ENCODE measurements at regions not wholly inside any gene's neighbourhood (a gene's known extent, or its start where the extent isn't known, plus 50 kb on each side); places are given as distances from the start of the nearest gene placed in this dataset.
"Not testable (repeated sequence)": the region's sequence is repeated elsewhere in the genome, so short reads cannot be mapped to it uniquely, and the experiment has no call there.

DNA sequence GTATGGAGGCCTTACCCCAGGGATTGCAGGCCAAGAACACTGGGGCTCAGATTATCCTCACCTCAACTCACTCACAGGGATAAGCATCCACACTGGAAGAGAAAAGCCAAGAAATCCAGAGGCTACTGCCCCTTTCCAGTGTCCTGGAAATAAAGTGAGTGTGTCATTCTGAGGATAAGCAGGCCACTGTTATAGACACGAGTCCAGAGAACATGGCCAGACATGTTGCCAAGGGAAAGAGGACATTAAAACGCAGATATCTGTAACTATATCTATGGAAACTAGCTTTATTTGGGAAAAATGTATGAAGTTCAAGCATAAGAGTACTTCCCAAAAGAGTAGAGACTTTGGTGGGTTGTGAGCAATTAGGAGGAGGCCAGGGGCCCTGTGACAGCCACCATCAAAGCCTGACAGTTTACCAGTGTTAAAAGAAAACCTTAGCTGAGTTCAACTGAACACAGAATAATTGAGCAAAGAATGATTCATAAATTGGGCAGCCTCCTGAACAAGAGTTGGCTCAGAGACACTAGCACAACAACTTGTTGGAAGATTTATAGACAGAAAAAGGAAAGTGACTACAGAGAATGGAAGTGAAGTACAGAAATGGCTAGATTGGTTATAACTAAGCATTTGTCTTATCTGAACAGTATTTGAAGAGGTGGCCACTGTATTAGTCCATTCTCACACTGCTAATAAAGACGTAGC, 1222.2 kb downstream of the STIM2 start:
- DNase-seq (ENCODE audit: low spot score): no peak

DNA sequence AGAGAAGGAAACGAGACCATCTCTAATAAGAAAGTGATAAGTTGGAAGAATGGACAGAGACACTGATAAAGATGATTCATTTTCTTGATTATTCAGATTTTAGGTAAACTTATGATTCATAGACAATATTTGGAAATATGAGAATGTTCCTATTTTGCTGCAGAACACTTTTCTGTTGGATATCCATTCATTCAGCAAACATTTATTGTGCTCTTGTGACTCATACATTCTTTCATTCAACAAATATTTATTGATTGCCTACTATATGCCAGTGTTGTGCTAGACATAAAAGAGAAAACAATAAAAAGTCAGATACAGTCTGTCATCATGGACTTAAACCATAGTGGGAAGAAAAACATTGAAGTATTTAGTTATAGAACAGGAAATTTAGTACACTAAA, 1232.0 kb downstream of the STIM2 start:
- no peak for DNase-seq (ENCODE audit: low spot score)

DNA sequence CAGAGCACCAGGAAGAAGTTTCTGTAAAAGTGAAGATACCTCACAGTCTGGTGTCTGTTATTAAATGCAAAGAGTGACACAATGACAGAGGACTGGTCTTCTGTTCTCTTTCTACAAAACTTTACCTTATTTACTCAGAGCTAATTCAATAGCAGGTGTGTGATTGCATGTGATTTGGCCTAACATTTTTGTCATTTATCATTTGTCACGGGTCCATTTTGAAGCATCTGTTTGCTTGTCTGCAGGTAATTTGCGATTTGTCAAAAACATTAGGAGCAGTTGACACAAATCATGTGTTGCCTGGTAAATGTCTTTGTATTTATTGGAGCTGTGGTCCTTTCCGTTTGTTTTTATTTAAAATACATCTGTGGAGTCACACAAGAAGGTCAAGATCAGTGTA, 1232.4 kb downstream of the STIM2 start:
- no peak for DNase-seq (ENCODE audit: low spot score)

DNA sequence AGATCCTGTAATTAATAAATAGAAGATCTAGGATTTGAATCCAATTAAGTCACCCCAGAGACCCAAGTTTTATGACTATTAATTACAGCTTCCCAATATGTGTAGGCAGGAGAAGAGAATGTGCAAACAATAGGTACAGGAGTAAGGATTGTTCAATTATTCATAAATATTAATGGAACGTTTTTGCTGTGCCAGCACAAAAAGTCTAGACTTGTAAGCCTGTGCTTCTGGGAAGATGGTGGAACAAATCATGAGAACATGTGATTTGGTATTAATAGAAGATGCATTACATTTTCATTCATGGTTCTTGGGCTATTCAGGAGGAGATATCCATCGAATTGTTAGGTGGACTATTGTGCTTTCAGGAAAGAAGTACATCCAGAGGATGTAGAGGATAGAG, 1240.9 kb downstream of the STIM2 start:
- DNase-seq (ENCODE audit: low spot score): no peak

DNA sequence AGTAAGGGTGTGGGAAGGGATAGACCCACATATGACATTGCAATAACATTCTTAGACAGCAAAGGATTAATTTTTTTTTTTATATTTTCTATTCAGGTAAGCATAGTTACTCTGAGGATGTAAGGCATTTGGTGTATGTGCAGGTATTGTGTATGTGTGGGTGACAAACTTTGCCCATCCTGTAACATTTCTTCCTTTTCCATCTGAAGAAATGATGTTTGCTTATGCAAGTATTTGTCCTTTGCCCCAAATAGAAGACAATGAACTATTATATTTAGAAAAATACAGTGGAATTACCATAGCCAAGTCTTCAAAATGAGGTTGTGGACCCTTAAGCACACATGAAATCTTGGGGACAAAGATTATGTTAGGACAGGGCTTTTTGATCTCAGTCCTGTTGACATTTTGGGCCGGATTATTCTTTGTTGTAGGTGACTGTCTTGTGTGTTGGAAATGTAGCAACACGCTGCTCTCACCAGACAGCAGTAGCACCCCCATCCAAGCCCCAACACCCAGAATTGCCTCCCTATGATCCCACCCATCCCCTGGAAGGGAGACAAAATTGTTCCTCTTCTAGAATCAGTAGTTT, 1244.7 kb downstream of the STIM2 start:
- DNase-seq (ENCODE audit: low spot score): no peak

DNA sequence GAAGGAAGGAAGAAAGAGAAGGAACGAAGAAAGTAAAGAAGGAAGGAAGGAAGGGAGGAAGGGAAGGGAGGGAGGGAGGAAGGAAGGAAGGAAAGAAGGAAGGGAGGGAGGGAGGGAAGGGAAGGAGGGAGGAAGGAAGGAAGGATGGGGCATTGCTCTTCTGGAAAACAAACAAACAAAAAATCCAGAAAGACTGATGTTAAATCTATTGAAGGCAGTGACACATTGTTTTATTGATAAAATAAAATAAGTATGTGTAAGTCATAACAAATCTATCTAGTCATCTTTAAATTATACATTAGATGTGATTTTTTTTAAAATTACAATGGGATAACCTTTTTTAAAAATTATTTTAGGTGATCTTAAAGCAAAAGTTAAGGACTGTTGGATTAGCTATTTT, 1245.5 kb downstream of the STIM2 start:
- no peak for DNase-seq (ENCODE audit: low spot score)

DNA sequence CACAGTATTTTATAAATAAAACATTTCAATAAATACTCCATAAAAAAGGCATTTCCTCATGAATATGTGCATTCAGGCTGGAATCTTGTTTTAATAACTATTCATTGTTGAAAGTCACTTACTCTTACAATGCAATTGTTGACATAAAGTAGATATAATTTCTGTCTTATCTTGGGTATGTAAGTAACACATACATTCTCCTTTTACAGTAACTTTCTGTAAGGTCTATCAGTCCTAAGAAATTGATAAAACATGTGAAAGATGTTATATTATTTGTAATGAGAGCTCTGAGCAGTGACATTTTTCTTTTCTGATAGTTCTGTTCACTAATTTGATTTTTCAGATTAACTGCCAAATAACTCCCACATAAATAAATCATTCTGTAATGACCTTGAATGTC, 1249.2 kb downstream of the STIM2 start:
- DNase-seq (ENCODE audit: low spot score): no peak

DNA sequence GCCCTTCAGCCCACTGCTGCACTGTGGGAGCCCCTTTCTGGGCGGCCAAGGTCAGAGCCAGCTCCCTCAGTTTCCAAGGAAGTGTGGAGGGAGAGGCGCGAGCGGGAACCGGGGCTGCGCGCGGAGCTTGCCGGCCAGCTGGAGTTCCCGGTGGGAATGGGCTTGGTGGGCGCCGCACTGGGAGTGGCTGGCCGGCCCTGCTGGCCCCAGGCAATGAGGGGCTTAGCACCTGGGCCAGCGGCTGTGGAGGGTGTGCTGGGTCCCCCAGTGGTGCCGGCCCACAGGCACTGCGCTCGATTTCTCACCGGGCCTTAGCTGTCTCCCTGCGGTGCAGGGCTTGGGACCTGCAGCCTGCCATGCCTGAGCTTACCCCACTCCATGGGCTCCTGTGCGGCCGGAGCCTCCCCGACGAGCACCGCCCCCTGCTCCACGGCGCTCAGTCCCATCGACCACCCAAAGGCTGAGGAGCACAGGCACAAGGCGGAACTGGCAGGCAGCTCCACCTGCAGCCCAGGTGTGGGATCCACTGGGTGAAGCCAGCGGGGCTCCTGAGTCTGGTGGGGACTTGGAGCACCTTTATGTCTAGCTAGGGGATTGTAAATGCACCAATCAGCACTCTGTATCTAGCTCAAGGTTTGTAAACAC, 1252.2 kb downstream of the STIM2 start:
- DNase-seq (ENCODE audit: low spot score): not testable (repeated sequence)

DNA sequence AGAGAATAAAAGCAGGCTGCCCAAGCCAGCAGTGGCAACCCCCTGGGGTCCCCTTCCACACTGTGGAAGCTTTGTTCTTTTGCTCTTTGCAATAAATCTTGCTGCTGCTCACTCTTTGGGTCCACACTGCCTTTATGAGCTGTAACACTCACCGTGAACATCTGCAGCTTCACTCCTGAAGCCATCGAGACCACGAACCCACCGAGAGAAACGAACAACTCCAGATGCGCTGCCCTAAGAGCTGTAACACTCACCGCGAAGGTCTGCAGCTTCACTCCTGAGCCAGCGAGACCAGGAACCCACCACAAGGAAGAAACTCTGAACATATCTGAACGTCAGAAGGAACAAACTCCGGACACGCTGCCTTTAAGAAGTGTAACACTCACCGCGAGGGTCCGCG, 1252.9 kb downstream of the STIM2 start:
- DNase-seq (ENCODE audit: low spot score): not testable (repeated sequence)

DNA sequence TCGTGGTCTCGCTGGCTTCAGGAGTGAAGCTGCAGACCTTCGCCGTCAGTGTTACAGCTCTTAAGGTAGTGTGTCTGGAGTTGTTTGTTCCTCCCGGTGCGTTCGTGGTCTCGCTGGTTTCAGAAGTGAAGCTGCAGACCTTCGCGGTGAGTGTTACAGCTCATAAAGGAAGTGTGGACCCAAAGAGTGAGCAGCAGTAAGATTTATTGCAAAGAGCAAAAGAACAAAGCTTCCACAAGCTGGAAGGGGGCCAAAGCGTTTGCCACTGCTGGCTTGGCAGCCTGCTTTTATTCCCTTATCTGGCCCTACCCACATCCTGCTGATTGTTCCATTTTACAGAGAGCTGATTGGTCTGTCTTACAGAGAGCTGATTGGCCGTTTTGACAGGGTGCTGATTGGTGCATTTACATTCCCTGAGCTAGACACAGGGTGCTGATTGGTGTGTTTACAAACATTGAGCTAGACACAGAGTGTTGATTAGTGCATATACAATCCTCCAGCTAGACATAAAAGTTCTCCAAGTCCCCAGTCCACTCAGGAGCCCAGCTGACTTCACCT, 1256.0 kb downstream of the STIM2 start:
- DNase-seq (ENCODE audit: low spot score): not testable (repeated sequence)

DNA sequence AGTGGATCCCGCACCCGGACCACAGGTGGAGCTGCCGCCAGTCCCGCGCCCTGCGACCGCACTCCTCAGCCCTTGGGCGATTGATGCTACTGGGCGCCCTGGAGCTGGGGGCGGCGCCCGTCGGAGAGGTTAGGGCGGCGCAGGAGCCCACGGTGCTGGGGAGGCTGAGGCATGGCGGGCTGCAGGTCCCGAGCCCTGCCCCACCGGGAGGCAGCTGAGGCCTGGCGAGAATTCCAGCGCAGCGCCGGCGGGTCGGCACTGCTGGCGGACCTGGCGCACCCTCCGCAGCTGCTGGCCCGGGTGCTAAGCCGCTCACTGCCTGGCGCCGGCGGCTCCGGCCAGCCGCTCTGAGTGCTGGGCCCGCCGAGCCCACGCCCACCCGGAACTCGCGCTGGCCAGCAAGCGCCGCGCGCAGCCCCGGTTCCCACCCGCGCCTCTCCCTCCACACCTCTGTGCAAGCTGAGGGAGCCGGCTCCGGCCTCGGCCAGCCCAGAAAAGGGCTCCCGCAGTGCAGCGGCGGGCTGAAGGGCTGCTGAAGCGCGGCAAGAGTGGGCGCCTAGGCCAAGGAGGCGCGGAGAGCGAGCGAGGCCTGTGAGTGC, 1256.5 kb downstream of the STIM2 start:
- DNase-seq (ENCODE audit: low spot score): no peak

DNA sequence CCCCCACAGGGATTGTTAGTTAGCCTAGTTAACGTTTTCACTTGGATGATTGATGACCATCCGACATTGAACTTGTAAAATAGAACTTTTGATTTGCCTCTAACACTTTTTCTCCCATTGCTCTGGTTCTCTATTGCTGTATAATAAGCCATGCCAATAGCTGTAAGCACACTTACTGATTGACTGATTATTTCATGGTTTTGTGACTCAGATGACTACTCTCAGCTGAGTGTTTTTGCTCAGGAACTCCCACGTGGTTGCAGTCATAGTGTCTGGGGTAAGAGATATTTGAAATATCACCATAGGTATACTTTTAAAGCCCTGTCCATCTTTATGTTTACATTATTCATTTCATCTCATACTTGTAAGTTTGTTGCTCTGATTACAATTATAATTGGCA, 1285.5 kb downstream of the STIM2 start:
- DNase-seq (ENCODE audit: low spot score): no peak

DNA sequence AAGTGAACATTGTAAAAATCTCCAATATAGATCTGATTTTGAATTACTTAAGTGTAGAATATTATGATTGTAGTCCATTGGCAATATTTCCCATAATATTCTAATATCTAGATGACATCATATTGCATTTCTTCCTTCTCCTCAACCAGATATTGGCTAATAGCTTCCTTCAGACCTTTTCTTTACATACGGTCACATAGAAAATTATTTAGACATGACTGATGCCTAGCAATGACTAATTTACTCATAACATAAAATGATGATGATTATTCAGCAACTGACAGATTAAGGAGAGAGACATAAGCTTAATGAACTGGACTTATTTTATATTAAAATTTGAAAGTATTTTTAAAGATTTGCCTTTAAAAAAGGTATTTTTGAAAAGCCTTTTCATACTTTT, 1287.6 kb downstream of the STIM2 start:
- no peak for DNase-seq (ENCODE audit: low spot score)

DNA sequence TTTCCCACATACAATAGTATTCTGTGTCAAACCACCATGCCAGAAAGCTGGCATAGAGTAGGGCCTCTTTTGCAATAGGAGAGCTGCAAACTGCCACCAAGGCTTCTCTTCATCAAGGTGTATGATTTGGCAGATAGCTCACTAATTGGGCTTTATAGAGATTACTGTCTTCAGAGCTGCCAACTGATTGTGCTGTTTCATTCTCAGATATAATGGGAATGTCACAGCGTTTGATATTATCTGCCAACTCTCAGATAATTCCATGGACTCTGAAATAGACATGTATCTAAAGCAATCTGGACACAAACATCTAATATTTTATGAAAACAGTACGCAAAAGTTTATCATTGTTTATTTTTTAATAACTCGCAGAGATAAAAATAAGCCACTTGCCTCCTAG, 1289.1 kb downstream of the STIM2 start:
- no peak for DNase-seq (ENCODE audit: low spot score)

DNA sequence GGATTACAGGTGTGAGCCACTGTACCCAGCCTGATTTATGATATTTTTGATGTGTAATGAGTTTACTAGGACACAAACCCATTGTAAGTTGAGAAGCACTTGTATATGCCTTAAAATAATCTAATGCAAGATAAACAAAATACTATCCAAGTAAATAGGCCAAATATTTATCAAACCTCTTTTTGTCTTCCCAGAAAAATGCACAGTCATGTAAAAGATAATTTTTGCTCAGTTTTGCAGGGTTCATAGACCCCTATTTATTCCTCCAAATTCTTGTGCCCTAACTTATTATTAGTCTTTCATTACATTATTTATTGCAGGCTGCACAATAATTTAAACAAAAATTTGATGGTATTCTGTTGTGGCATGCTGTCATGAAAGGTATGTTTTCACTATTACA, 1290.7 kb downstream of the STIM2 start:
- no peak for DNase-seq (ENCODE audit: low spot score)

DNA sequence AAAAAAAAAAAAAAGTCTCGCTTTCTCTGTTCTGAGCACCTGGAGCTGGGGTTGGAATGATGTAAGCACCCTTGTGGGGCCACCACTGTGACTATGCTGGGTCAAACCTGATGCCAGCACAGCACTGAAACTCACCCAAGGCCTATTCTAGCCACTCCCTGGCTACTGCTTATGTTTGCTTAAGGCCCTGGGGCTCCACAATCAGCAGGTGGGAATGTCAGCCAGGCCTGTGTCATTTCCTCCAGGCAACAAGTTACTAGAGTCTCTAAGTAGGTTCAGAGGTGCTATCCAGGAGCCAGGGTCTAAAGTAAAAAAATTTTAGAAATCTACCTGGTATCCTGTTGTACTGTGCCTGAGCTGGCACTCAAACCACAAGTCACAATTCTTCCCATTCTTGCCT, 1306.8 kb downstream of the STIM2 start:
- no peak for DNase-seq (ENCODE audit: low spot score)

DNA sequence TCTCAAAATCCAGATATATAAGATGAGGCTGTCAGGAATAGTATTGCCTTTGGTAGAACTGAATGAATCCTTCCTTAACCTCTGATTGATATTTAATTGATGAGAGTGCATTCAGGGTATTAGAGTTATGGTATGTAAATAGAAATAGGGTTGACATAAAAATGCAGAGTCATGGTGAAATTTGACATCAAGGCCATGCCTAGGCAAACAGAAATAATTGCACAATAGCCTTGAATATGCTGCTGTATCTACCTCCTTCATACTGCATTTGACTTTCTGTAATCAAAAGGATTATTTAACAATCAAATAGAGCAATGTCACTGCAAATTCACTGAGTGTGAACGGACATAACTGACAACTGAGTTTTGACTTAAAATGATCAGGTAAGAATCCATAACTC, 1316.3 kb downstream of the STIM2 start:
- no peak for DNase-seq (ENCODE audit: low spot score)

DNA sequence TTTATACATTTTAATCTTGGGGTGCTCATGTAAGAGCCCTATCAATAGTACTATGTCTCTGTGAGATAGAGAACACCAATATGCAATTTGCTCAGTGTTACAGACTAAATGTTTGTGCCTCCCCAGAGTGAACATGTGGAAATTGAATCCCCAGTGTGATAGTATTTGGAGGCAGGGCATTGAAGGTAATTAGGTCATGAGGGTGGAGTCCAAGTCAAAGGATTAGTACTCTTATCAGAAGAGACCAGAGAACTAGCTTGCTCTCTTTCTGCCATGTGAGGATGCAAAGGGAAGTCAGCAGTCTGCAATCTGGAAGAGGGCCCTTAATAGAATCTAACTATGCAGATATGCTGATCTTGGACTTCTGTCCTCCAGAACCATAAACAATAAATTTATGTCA, 1317.0 kb downstream of the STIM2 start:
- DNase-seq (ENCODE audit: low spot score): no peak

DNA sequence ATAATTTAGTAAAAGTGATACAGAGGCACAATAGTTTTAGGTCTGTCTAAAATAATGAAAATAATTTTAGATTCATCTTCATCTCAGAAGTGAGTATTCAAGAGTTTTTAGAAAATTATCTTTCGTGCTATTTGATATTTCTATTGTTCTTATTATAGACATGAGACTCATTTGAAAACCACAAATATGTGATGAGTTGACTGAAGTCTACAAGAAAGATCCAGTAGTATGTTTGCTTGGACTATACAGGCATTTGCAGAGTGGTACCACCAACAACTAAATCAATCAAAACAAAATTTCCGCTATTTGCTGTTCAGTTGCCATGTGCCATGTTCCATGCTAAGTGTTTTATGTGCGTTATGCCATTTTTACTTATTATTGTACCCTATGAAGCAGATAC, 1318.5 kb downstream of the STIM2 start:
- no peak for DNase-seq (ENCODE audit: low spot score)

DNA sequence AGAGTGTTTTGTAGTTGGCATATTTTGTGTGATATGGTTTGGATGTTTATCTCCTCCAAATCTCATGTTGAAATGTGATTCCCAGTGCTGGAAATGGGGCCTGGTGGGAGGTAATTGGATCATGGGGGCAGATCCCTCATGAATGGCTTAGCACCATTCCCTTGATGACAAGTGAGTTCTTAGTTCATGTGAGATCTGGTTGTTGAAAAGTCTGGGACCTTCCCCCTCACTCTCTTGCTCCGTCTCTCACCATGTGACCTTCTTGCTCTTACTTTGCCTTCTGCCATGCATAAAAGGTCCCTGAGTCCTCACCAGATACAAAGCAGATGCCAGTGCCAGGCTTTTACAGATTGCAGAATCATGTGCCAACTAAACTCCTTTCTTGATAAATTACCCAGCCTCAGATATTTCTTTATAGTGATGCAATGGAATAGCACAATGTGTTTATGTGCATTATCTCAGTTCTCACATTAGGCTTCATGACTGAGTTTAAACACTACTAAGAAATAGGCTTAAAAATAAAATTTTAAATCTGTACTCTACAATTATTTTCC, 1348.8 kb downstream of the STIM2 start:
- no peak for DNase-seq (ENCODE audit: low spot score)

DNA sequence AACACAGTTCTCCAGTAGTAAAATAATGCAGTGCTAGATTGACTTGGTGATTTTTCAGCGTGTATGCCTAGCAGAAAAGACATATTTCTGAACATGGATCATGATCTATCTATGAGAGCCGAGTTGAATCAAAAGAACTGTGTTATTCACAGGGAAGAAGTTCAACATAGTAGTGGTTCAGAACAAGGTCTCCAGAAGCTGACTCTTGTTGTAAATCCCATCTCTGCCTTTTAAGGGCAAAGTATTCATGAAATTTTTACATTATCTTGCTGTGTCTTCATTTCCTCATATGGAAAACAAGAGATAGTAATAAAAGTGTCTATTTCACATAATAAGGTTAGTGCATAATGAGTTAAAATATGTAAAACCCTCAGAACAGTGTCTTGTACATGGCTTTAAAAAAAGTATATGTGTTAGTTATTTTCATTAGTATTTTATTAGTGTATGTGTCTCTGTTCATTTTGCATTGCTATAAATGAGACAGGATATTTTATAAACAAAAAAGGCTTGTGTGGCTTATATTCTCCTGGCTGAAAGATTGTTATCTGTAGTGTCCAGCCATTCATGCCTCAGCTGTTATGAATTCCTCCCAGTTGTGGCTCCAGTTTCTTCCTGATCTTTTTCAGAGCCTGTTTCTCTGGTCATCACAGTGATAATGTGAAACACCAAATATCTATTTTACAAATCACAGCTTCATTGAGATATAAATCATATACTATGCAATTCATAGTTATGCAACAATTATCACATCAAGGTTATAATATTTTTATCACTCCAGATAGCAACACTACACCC, 1351.2 kb downstream of the STIM2 start:
- DNase-seq (ENCODE audit: low spot score): no peak

DNA sequence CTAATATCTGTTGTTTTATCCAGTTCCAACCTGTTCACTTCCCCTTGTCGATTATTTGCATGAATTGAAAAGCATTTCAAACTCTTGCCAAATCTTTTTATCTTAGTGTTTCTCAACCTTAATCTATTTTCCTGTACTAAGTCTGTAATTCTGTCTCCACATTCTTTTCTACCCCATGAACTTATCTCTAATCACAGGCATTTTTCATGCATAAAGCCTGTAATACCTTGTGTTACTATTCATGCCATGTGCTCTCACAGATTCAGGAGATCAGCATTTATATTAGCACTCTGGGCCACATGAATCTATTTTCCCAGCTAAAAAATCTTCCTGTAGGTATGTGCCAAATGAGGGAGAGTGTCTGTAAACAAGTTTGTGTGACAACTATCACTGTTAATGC, 1360.9 kb downstream of the STIM2 start:
- no peak for DNase-seq (ENCODE audit: low spot score)

Measured in putamen (tissue), 1 donor.